GM12878 (cell line): ENCODE measurements at regions not wholly inside any gene's neighbourhood (a gene's known extent, or its start where the extent isn't known, plus 50 kb on each side); places are given as distances from the start of the nearest gene placed in this dataset.

Experiments used
- ATAC-seq: fragments of 200-7000 bp; cut with Tn5 transposase; 3 replicates; pipeline ENCODE4 v1.9.1; 2020; ENCODE audit warnings: mild to moderate bottlenecking, moderate library complexity
- BruUV-seq: library from RNA; stranded (reverse); fragments of 400-500 nt; replicated peaks from 2 replicates; lab custom pipeline; 2021; lab: Mats Ljungman, UMichigan
- CTCF ChIA-PET: fragments of 300-600 bp; sonication (Branson Sonifier 250); formaldehyde crosslinking; extraction: SDS; loops from one replicate; lab custom pipeline; 2021; ENCODE audit warnings: inconsistent platforms; lab: Yijun Ruan, JAX
- POLR2A ChIA-PET: fragments of 350-600 bp; formaldehyde crosslinking; extraction: SDS; loops from one replicate; lab custom pipeline; 2021; ENCODE audit warnings: inconsistent platforms; lab: Charles Lee
- RAD21 ChIA-PET: fragments of 300-600 bp; sonication (Branson Sonifier 250); formaldehyde crosslinking; loops from one replicate; lab custom pipeline; 2023; ENCODE audit warnings: antibody characterized with exemption; ENCODE audit not compliant: unreplicated experiment; lab: Charles Lee
- SMC1A ChIA-PET: fragments of 300-600 bp; sonication (Branson Sonifier 250); formaldehyde crosslinking; loops from one replicate; lab custom pipeline; 2023; ENCODE audit not compliant: unreplicated experiment, uncharacterized antibody; lab: Charles Lee
- DNase-seq: peaks from one replicate; pipeline ENCODE4 v3.0.0-alpha.2; 2011; ENCODE audit warnings: low read depth, low spot score
- FAIRE-seq: peaks from 3 replicates; lab custom pipeline; 2011; peaks lifted over from hg19 to GRCh38; lab: Jason Lieb, UNC
- H2AFZ ChIP-seq: 2 replicates; pipeline ENCODE4 v1.6.0; 2011; ENCODE audit warnings: low read depth, low read length, control low read depth; ENCODE audit not compliant: control insufficient read depth
- H3K27ac ChIP-seq: 2 replicates; pipeline ENCODE4 v1.5.1; 2011; ENCODE audit warnings: control low read depth; ENCODE audit not compliant: control insufficient read depth, insufficient read depth
- H3K27me3 ChIP-seq, 2 experiments: replicated peaks in 1 of 2; 2 replicates each; pipeline versions ENCODE4 v1.6.0 to v1.6.1; 2011; ENCODE audit warnings: low read length in 1 of 2; ENCODE audit not compliant: control insufficient read depth in 2 of 2, insufficient read depth in 2 of 2
- H3K36me3 ChIP-seq, 2 experiments: 2 replicates each; pipeline ENCODE4 v1.5.1; 2011; ENCODE audit warnings: low read length in 1 of 2; ENCODE audit not compliant: control insufficient read depth in 2 of 2, insufficient read depth in 2 of 2
- H3K4me1 ChIP-seq: 2 replicates; pipeline ENCODE4 v1.6.1; 2011; ENCODE audit warnings: mild to moderate bottlenecking, low read length, moderate library complexity, mixed read lengths; ENCODE audit not compliant: control insufficient read depth, insufficient read depth
- H3K4me2 ChIP-seq: 2 replicates; pipeline ENCODE4 v1.6.0; 2011; ENCODE audit warnings: control low read depth; ENCODE audit not compliant: control insufficient read depth, insufficient read depth
- H3K4me3 ChIP-seq: fragments of 200-600 bp; sonication (generic); 2 replicates; pipeline ENCODE4 v1.5.1; 2016
- H3K79me2 ChIP-seq: 2 replicates; pipeline ENCODE4 v1.6.0; 2011; ENCODE audit warnings: low read length; ENCODE audit not compliant: control insufficient read depth, insufficient read depth
- H3K9ac ChIP-seq: 2 replicates; pipeline ENCODE4 v1.8.0; 2011; ENCODE audit warnings: low read length, control low read depth, mixed read lengths; ENCODE audit not compliant: control insufficient read depth, insufficient read depth
- H3K9me3 ChIP-seq: replicated peaks from 3 replicates; pipeline ENCODE4 v1.5.1; 2011; ENCODE audit warnings: mild to moderate bottlenecking, low read length; ENCODE audit not compliant: control insufficient read depth, insufficient read depth
- H4K20me1 ChIP-seq: 2 replicates; pipeline ENCODE4 v1.6.0; 2011; ENCODE audit not compliant: control insufficient read depth, insufficient read depth
- BACH1 ChIP-seq: fragments of 450-650 bp; IDR thresholded peaks from 2 replicates; pipeline ENCODE4 v1.6.1; 2017; ENCODE audit warnings: mild to moderate bottlenecking, borderline replicate concordance
- CHD2 ChIP-seq: IDR thresholded peaks from 2 replicates; pipeline ENCODE4 v1.6.1; 2011; ENCODE audit warnings: low read depth, low read length, improper control_type of control experiment, borderline replicate concordance
- E2F4 ChIP-seq: IDR thresholded peaks from 2 replicates; pipeline ENCODE4 v1.6.1; 2012; ENCODE audit warnings: low read depth, low read length, improper control_type of control experiment
- EGR1 ChIP-seq, 2 experiments: IDR thresholded peaks; 1 replicate in 1 of 2; 2 replicates in 1 of 2; pipeline ENCODE4 v1.6.1; 2011 to 2012; ENCODE audit warnings: low read depth in 2 of 2, low read length in 2 of 2, borderline replicate concordance in 1 of 2, mild to moderate bottlenecking in 1 of 2, moderate library complexity in 1 of 2
- EP300 ChIP-seq, 2 experiments: fragments of 150-350 bp in 1 of 2; IDR thresholded peaks; 2 replicates each; pipeline ENCODE4 v1.6.1; 2011 to 2012; ENCODE audit warnings: low read depth in 2 of 2, low read length in 2 of 2, borderline replicate concordance in 1 of 2, improper control_type of control experiment in 1 of 2, inconsistent platforms in 1 of 2; ENCODE audit not compliant: control insufficient read depth in 1 of 2
- JUND ChIP-seq: IDR thresholded peaks from 2 replicates; pipeline ENCODE4 v1.6.1; 2012; ENCODE audit warnings: low read depth, mild to moderate bottlenecking, low read length, improper control_type of control experiment, moderate library complexity
- MLLT1 ChIP-seq: fragments of 450-650 bp; IDR thresholded peaks from 2 replicates; pipeline ENCODE4 v1.6.1; 2016; ENCODE audit warnings: mild to moderate bottlenecking
- NRF1 ChIP-seq: conservative IDR thresholded peaks from 2 replicates; pipeline ENCODE4 v1.6.1; 2011; ENCODE audit warnings: mild to moderate bottlenecking, low read depth, low read length, improper control_type of control experiment
- POU2F2 ChIP-seq: IDR thresholded peaks from 3 replicates; pipeline ENCODE4 v1.6.1; 2011; ENCODE audit warnings: low read depth, mild to moderate bottlenecking, low read length, borderline replicate concordance
- RAD51 ChIP-seq: fragments of 450-650 bp; IDR thresholded peaks from 2 replicates; pipeline ENCODE4 v1.6.1; 2016; ENCODE audit warnings: moderate library complexity, mild to moderate bottlenecking, inconsistent platforms
- REST ChIP-seq: IDR thresholded peaks from 2 replicates; pipeline ENCODE4 v1.6.1; 2012; ENCODE audit warnings: mild to moderate bottlenecking, low read depth, low read length
- SIX5 ChIP-seq: IDR thresholded peaks from 2 replicates; pipeline ENCODE4 v1.6.1; 2011; ENCODE audit warnings: mild to moderate bottlenecking, low read depth, low read length, moderate library complexity; ENCODE audit not compliant: severe bottlenecking
- SREBF1 ChIP-seq: IDR thresholded peaks from 2 replicates; pipeline ENCODE4 v1.6.1; 2012; ENCODE audit warnings: mild to moderate bottlenecking, low read length
- YBX1 ChIP-seq: fragments of 450-650 bp; IDR thresholded peaks from 2 replicates; pipeline ENCODE4 v1.6.1; 2016; ENCODE audit warnings: antibody characterized with exemption
- ZBED1 ChIP-seq: IDR thresholded peaks from 2 replicates; pipeline ENCODE4 v1.6.1; 2016; ENCODE audit warnings: borderline replicate concordance
- ZBTB33 ChIP-seq: fragments of 450-650 bp; IDR thresholded peaks from 2 replicates; pipeline ENCODE4 v1.6.1; 2017; ENCODE audit warnings: mild to moderate bottlenecking
- ZNF217 ChIP-seq: fragments of 450-650 bp; IDR thresholded peaks from 2 replicates; pipeline ENCODE4 v1.6.1; 2017; ENCODE audit warnings: antibody characterized with exemption, mild to moderate bottlenecking
- WGBS: methylation state at CpG from one replicate; pipeline ENCODE4 v1.1.6; 2016; ENCODE audit warnings: low lambda C conversion rate; ENCODE audit not compliant: insufficient replicate concordance, insufficient coverage; ENCODE audit errors: missing lambda C conversion rate; 5-methylcytosine and 5-hydroxymethylcytosine counted together
- in situ Hi-C: fragments of 300-500 bp; cut with MboI; formaldehyde crosslinking; loops from 9 replicates; pipeline ENCODE4 v1.14.3; 2018; ENCODE audit warnings: mixed read lengths
- intact Hi-C: fragments of 100-400 bp; cut with micrococcal nuclease; formaldehyde crosslinking; loops from one replicate; pipeline ENCODE4 v1.14.2; 2022; ENCODE audit not compliant: unreplicated experiment

GRCh38 chr11:112806876-112807275 is 154.3 kb upstream of the NCAM1 start:
- Histone ChIP-seq H3K36me3 (no peaks in the 10 kb centered on the region), H3K9me3 (no peaks in the 10 kb centered on the region), H3K4me2 (no peak overlapping the region), H3K27ac (no peak overlapping the region), H3K4me3 (no peak overlapping the region), H2AFZ (no peak overlapping the region), H3K27me3 (peaks cover 0 to 3% of the 10 kb centered on the region in 2 experiments; a peak in 1 of 4 replicates), H3K79me2 (no peaks in the 10 kb centered on the region), H3K4me1 (no peaks in the 10 kb centered on the region), H4K20me1 (no peaks in the 10 kb centered on the region), H3K9ac (no peak overlapping the region)
- ChIA-PET SMC1A (no interaction called here), CTCF (interaction anchor here (1.3 to 1.4 kb wide), 2 partner anchors 12 to 219 kb away, joined by 3 to 4 read pairs; no protein-coding TSS in a partner anchor), POLR2A (interaction anchor here (0.5 kb wide), 1 partner anchor 161 kb away, joined by 4 read pairs; no protein-coding TSS in a partner anchor), RAD21 (no interaction called here)
- ATAC-seq (no peak), FAIRE-seq (no peak), DNase-seq (no peak)
- in situ Hi-C loops (no loop called here), intact Hi-C loops (no loop called here)
- 0% methylated on average over 3 of the region's 3 CpGs for WGBS
- BruUV-seq = no TSS peak
- TF ChIP-seq SIX5 (no peak), E2F4 (no peak), POU2F2 (no peak), NRF1 (no peak), EP300 (IDR thresholded peaks at IDR 0.05; ENCODE audit: borderline replicate concordance in 1 of 2, control insufficient read depth in 1 of 2, low read depth in 2 of 2, low read length in 2 of 2) (no peak), CHD2 (no peak), YBX1 (no peak), SREBF1 (no peak), MLLT1 (no peak), EGR1 (IDR thresholded peaks at IDR 0.05; ENCODE audit: borderline replicate concordance in 1 of 2, low read depth in 2 of 2, low read length in 2 of 2) (no peak), ZNF217 (no peak), JUND (no peak), ZBED1 (no peak), BACH1 (no peak), RAD51 (no peak), ZBTB33 (no peak), REST (no peak)
